ENCODE measurements at regions not wholly inside any gene's neighbourhood (a gene's known extent, or its start where the extent isn't known, plus 50 kb on each side); places are given as distances from the start of the nearest gene placed in this dataset.
"Not testable (repeated sequence)": the region's sequence is repeated elsewhere in the genome, so short reads cannot be mapped to it uniquely, and the experiment has no call there.

DNA sequence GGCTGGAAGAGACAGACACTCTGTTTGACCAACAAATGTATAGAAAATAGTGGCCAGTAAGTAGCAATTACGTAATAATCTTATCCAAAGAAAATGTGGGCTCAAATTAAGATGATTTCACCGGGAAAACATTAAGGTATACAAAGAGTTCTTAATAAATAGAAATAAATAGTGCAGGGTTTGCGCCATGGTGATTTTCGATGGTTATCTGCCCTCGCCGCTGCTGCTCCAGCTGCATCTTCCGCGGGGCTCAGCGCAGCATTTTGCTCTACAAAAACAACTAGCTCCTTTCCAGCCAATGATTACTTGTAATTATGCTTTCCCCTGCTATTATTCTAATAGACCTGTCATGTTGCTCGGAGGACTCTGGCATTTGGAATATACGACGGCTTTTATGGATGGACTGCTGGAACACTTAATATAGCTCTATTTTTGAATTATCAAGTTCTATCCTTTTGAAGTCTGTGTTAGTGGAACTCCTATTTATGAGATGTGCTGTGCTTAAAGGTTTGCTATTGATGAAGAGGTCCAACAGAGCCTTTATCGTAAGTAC, 103.8 kb downstream of the BUB3 start:
- no peak overlapping the region for H3K27ac Mint-ChIP-seq
- H3K4me3 Mint-ChIP-seq: no peak overlapping the region
- H3K9me3 Mint-ChIP-seq: no peaks in the 10 kb centered on the region
- H3K27me3 Mint-ChIP-seq: no peaks in the 10 kb centered on the region
- peaks cover 4% of the 10 kb centered on the region for H3K36me3 Mint-ChIP-seq
- no peaks in the 10 kb centered on the region for H3K4me1 Mint-ChIP-seq
- no peak for ATAC-seq

DNA sequence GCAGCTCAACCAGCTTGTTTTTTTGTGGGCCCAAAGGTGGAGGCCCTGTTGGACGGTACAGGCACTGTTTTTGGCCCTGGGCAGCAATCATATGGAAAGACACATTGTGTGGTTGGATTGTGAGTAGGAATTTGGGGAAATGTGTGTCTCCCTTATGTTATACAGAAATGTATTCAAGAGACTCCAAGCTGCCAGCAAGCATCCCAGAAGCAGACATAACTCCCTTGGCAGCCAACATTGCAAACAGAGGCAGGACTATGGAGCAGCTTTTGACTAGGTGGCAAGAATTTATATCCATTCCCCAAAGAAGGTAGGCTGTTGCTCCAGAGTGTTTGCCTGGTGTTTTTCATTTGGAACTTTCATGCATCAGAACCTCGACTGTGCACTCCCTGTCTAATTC, 104.9 kb downstream of the BUB3 start:
- H3K36me3 Mint-ChIP-seq: peaks cover 4% of the 10 kb centered on the region

DNA sequence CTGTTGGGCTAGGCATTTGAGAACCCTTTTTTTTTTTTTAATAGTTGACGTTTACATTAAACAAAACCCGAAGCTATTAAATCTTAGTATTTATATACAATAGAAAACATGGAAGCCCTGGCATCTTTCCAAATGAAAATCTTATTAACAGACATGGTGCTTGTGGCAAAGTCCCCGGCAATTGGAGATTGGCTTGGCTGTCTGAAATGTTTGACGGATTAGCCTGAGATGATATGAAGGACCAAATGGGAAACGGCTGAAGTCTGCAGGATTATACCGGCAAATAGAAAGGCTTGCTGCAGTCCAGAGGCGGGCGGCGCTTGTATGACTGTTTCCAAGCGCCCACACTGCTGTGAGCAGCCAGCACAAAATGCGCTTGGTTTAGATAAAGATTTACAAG, 105.6 kb downstream of the BUB3 start:
- no peaks in the 10 kb centered on the region for H3K4me1 Mint-ChIP-seq
- no peak for ATAC-seq
- H3K27me3 Mint-ChIP-seq: no peaks in the 10 kb centered on the region

More for the DNA sequence above, 104.9 kb downstream of the BUB3 start:
- Mint-ChIP-seq H3K4me1 (no peaks in the 10 kb centered on the region), H3K27me3 (no peaks in the 10 kb centered on the region), H3K27ac (no peak overlapping the region), H3K9me3 (no peaks in the 10 kb centered on the region), H3K4me3 (no peak overlapping the region)
- ATAC-seq: no peak

DNA sequence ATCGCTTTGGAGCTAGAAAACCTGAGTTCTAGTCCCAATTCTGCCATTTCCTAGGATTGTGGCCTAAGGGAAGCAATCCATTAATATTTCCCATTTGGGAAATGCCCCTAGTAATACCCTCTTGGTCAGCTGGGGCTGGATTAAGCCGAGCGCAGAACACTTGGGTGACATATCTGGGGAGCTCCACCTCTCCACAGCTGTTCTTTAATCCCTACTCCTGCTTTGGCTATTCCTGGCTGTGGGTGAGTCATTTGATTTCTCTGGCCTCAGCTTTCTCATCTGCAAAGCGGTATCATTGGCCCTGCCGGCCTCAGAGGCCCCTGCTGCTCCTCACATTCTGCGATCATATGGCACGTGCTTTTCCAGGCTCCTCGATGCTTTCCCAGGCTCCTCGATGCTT, 108.3 kb downstream of the BUB3 start:
- H3K36me3 Mint-ChIP-seq: peaks cover 11% of the 10 kb centered on the region
- no peak overlapping the region for H3K4me3 Mint-ChIP-seq
- H3K4me1 Mint-ChIP-seq: no peaks in the 10 kb centered on the region
- H3K27ac Mint-ChIP-seq: no peak overlapping the region
- H3K9me3 Mint-ChIP-seq: no peaks in the 10 kb centered on the region
- no peak for ATAC-seq
- H3K27me3 Mint-ChIP-seq: no peaks in the 10 kb centered on the region

More for the DNA sequence above, 105.6 kb downstream of the BUB3 start:
- H3K4me3 Mint-ChIP-seq: no peak overlapping the region
- no peak overlapping the region for H3K27ac Mint-ChIP-seq
- H3K9me3 Mint-ChIP-seq: no peaks in the 10 kb centered on the region
- peaks cover 4% of the 10 kb centered on the region for H3K36me3 Mint-ChIP-seq

DNA sequence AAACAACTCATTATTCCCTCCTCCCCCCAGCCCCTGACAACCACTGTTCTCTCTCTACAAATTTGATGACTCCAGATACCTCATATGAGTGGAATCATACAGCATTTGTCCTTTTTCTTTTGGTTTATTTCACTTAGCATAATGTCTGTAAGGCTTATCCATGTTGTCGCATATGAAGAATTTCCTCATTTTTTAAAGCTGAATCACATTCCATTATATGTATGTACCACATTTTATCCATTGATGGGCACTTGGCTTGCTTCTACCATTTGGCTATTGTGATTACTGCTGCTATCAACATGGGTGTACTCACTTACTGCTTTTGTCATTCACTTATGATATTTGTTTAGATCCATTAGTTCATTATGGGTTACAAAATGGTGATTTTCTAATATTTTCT, 112.8 kb downstream of the BUB3 start:
- Mint-ChIP-seq H3K9me3 (no peaks in the 10 kb centered on the region), H3K4me3 (no peak overlapping the region), H3K4me1 (no peaks in the 10 kb centered on the region), H3K27me3 (no peaks in the 10 kb centered on the region), H3K36me3 (peaks cover 16% of the 10 kb centered on the region), H3K27ac (no peak overlapping the region)
- no peak for ATAC-seq

DNA sequence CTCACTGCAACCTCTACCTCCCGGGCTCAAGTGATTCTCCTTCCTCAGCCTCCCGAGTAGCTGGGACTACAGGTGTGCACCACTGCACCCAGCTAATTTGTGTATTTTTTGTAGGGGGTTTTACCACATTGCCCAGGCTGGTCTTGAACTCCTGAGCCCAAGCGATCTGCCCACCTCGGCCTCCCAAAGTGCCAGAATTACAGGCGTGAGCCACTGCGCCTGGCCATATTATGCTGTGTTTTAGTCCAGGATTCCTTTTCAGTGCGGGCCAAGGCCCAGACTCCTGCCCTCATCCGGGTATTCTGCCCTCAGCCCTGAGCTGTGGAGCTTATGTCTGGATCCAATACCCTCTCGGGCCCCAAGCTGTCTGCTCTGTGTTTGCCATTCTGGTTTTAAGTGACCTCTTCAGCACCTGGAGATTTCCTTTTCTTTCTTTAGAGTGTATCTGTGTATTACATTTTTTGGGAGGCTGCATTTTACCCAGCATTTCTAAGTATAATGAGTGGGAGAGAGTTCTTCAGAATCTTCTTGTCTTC, 114.9 kb downstream of the BUB3 start:
- no peak overlapping the region for H3K4me3 Mint-ChIP-seq
- no peaks in the 10 kb centered on the region for H3K9me3 Mint-ChIP-seq
- no peak overlapping the region for H3K27ac Mint-ChIP-seq
- H3K4me1 Mint-ChIP-seq: no peaks in the 10 kb centered on the region
- H3K36me3 Mint-ChIP-seq: peaks cover 16% of the 10 kb centered on the region
- ATAC-seq: no peak
- H3K27me3 Mint-ChIP-seq: peaks cover under 1% of the 10 kb centered on the region

DNA sequence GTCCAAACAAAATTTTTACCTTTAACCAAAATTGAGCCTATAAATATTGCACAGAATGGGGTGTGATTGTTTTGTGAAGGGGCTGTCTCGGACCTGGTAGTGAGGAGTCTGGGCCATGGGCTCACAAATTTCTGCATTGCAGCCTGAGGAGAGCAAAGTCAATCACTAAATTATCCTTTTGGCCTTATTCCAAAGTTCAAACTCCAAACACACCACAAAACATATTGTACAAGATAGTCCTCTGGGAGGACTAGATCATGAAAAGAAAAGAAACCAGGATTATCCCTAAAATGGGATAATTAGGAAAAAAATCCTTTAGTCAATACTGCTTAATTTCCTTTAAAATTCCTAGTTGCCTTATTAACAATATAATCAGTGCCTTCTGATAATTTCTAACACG, 115.5 kb downstream of the BUB3 start:
- H3K4me1 Mint-ChIP-seq: no peaks in the 10 kb centered on the region
- no peak for ATAC-seq
- H3K4me3 Mint-ChIP-seq: no peak overlapping the region
- H3K27ac Mint-ChIP-seq: no peak overlapping the region
- H3K9me3 Mint-ChIP-seq: no peaks in the 10 kb centered on the region
- peaks cover 7% of the 10 kb centered on the region for H3K27me3 Mint-ChIP-seq
- H3K36me3 Mint-ChIP-seq: peaks cover 16% of the 10 kb centered on the region

DNA sequence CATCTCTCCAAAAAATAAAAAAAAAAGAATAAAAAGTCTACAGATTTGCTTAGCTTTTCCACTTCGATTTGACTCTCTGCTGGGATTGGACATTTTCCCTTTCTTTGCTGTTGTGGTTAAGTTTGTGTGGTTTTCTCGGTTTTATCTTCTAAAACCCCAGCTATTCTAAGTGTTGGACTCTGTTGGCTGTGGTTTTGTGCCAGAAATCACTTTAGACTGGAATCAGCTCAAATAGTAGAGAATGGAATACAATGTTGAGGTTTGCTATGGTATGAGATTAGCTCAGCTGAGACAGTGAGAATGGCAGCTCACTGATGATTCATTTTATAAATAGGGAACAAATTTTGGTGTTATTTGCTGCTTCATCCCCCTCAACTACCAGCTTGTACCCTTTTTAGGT, 116.0 kb downstream of the BUB3 start:
- H3K27me3 Mint-ChIP-seq: peaks cover 12% of the 10 kb centered on the region
- no peak overlapping the region for H3K27ac Mint-ChIP-seq
- no peak for ATAC-seq
- no peak overlapping the region for H3K4me3 Mint-ChIP-seq
- H3K4me1 Mint-ChIP-seq: no peaks in the 10 kb centered on the region
- H3K36me3 Mint-ChIP-seq: peaks cover 16% of the 10 kb centered on the region
- H3K9me3 Mint-ChIP-seq: no peaks in the 10 kb centered on the region

DNA sequence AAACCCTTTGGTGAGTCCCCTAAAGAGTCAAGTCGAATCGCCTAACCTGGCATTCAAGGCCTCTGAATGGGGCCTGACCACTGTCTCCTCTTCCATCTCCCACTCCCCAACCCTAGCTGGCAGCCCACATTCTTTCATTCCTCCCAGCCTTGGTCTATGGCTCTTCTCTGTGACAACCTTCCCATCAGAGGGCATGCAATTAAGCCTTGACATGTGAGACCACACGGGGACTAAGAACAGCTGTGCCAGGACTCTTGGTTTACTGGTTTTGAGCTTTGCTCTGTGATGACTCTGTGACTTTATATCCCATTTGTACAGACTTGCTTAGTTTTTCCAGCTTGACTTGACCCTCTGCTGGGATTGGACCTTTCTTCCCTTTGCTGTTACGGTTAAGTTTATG, 116.6 kb downstream of the BUB3 start:
- H3K36me3 Mint-ChIP-seq: peaks cover 21% of the 10 kb centered on the region
- no peak for ATAC-seq
- no peaks in the 10 kb centered on the region for H3K4me1 Mint-ChIP-seq
- H3K4me3 Mint-ChIP-seq: no peak overlapping the region
- no peaks in the 10 kb centered on the region for H3K9me3 Mint-ChIP-seq
- peaks cover 18% of the 10 kb centered on the region for H3K27me3 Mint-ChIP-seq
- H3K27ac Mint-ChIP-seq: no peak overlapping the region

DNA sequence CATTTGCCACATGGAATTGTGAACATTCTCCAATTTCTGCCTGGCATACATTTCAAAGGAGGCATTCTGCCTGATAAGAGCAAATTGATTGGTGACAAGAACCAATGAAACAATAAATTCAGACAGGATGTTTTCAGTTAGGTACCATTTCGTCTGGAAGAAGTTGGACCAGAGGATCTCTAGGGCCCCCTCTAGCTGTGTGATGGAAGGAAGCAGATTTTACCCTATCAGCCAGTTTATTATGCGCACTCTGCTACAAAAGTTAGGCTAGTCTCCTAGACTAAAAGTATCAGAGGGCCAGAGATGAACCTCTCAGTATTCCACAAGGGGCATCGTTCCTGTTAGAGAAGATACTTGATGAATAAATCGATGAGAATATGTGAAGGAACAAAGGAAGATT, 118.0 kb downstream of the BUB3 start:
- Mint-ChIP-seq H3K36me3 (peaks cover 23% of the 10 kb centered on the region), H3K27me3 (peaks cover 20% of the 10 kb centered on the region), H3K27ac (no peak overlapping the region), H3K9me3 (peaks cover 3% of the 10 kb centered on the region), H3K4me3 (no peak overlapping the region), H3K4me1 (no peaks in the 10 kb centered on the region)
- ATAC-seq: no peak

DNA sequence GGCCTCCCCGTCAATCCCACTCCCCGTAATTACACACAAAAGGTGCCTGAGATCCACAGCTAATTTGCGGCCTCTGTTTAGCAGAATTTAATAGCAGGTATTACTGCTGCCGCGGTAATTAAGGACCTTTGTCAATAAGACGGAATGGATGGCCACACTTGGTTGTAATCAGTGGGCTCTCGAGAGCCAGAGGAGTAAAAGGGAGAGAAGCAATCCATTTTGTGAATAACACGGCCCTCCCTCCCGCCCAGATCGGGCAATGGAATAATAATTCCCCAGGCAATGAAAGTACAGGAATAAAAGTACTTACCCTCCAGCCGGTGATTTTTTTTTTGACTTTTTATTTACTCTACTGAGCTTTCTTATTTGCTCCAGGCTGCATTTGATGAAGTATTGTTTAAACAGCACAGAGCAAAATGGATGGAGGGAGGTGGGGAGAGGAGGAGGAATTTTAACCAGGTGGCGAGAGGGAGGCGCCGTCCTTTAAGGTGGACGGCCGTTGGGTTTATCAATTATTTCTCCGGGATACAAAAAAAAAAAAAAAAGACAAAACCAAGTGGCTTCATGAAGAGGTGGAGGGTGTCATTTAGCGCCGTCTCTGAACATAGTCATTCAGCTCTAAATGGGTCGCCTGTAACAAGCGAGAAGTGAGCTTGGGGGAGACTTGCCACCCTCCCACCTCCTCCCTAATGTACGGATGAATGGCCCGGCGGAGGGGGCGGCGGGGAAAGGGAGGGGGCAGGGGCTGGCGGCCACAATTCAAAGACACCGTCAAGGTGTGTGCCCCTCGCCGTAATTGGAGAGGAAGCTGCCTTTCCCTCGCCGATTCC, 120.3 kb downstream of the BUB3 start:
- peaks cover 20% of the 10 kb centered on the region for H3K27me3 Mint-ChIP-seq
- H3K36me3 Mint-ChIP-seq: peaks cover 15% of the 10 kb centered on the region
- peaks cover 3% of the 10 kb centered on the region for H3K9me3 Mint-ChIP-seq

DNA sequence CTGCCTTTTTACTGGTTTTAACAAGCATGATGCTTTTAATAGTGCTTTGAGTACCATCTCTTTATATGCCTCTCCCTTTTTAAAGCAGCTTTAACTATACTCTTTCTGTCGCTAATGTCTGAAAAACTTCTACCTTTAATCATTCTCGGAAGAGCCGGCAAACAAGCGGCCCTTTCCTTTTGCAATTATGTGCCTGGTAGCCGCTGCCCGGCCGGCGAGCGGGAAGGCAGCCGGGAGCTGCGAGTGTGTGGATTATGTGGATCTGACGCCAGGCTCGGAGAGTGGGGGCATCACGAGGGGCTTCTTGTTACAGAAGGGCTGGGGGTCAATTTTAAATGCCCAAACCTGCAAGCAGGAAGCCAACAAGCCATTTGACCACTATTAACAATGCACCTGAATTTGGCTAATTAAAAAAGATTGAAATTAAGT, 120.9 kb downstream of the BUB3 start:
- Mint-ChIP-seq H3K27me3 (peaks cover 20% of the 10 kb centered on the region), H3K9me3 (peaks cover 3% of the 10 kb centered on the region), H3K27ac (no peak overlapping the region), H3K4me1 (no peaks in the 10 kb centered on the region), H3K4me3 (no peak overlapping the region), H3K36me3 (peaks cover 14% of the 10 kb centered on the region)
- ATAC-seq: no peak

More for the DNA sequence above, 120.3 kb downstream of the BUB3 start:
- Mint-ChIP-seq H3K27ac (no peak overlapping the region), H3K4me3 (no peak overlapping the region), H3K4me1 (no peaks in the 10 kb centered on the region)
- no peak for ATAC-seq

DNA sequence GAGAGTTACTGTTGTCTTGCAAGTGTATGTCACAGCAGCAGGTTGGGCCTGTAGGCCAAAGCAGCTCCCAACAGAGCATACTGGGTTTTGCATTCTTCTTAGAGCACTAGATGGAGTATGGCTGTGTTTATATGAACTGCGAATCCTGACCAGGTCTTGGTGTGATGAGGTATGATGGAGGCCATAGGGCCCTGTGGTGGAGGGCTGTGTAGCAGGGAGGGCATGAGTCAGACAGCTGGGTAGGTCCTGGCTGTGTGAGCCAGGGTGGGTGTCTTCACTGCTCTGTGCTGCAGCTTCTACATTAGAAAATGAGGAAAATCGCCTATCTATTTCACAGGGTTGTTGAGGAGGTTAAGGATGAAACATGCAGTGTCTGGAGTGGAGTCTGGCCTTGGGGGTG, 124.2 kb downstream of the BUB3 start:
- peaks cover 20% of the 10 kb centered on the region for H3K27me3 Mint-ChIP-seq
- no peak for ATAC-seq
- no peak overlapping the region for H3K27ac Mint-ChIP-seq
- no peaks in the 10 kb centered on the region for H3K4me1 Mint-ChIP-seq
- peaks cover 20% of the 10 kb centered on the region for H3K36me3 Mint-ChIP-seq
- no peak overlapping the region for H3K4me3 Mint-ChIP-seq
- peaks cover 3% of the 10 kb centered on the region for H3K9me3 Mint-ChIP-seq

DNA sequence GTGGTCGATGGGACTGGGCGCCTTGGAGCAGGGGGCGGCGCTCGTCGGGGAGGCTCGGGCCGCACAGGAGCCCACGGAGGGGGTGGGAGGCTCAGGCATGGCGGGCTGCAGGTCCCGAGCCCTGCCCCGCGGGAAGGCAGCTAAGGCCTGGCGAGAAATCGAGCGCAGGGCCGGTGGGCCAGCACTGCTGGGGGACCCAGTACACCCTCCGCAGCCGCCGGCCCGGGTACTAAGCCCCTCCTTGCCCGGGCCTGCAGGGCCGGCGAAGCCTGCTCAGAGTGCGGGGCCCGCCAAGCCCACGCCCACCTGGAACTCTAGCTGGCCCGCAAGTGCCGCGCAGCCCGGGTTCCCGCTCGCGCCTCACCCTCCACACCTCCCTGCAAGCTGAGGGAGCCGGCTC, 129.2 kb downstream of the BUB3 start:
- H3K27me3 Mint-ChIP-seq, ATAC-seq, H3K9me3 Mint-ChIP-seq, H3K27ac Mint-ChIP-seq, H3K4me3 Mint-ChIP-seq, H3K4me1 Mint-ChIP-seq: not testable (repeated sequence)
- H3K36me3 Mint-ChIP-seq: peaks cover 20% of the 10 kb centered on the region

DNA sequence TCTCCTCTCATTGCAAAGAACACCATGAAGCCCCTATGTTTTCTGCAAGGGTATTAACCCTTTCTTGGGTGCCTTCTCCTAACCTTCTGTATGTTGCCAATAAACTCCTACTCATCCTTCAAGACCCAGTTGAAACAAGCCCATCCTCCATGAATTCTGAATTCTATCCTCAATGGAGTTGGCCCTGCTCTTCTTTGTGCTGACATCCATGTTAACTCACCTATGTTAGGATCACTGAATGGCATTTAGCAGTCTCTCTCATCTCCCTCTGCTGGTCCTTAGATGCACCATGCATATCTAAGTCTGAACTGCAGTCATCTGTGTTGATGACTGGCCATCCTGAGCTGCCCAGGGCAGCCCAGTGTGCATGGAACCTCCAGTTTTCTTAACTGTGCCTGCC, 129.8 kb downstream of the BUB3 start:
- no peak overlapping the region for H3K27ac Mint-ChIP-seq
- H3K9me3 Mint-ChIP-seq: no peaks in the 10 kb centered on the region
- H3K4me3 Mint-ChIP-seq: no peak overlapping the region
- H3K4me1 Mint-ChIP-seq: no peaks in the 10 kb centered on the region
- no peak for ATAC-seq
- peaks cover 8% of the 10 kb centered on the region for H3K27me3 Mint-ChIP-seq
- peaks cover 20% of the 10 kb centered on the region for H3K36me3 Mint-ChIP-seq
